Stimulated activated naive CD8-positive, alpha-beta T cell treated with anti-CD3 and anti-CD28 coated beads, Interleukin-15, amount 100 ng/mL, for 72 hours (primary cell): ENCODE measurements at regions not wholly inside any gene's neighbourhood (a gene's known extent, or its start where the extent isn't known, plus 50 kb on each side); places are given as distances from the start of the nearest gene placed in this dataset.
A peak's percentile ranks its signal among the peaks of the same experiment; 100 is the strongest.
"Not testable (repeated sequence)": the region's sequence is repeated elsewhere in the genome, so short reads cannot be mapped to it uniquely, and the experiment has no call there.

Experiments
- ATAC-seq: fragments of 150-1000 bp; cut with Tn5 transposase; 2 replicates; pipeline ENCODE4 v1.10.0; 2021; ENCODE audit warnings: mild to moderate bottlenecking, moderate library complexity
- DNase-seq, 2 donors: peaks; one replicate each; pipeline ENCODE4 v3.0.0; 2021 to 2022
- H3K27ac Mint-ChIP-seq, 2 donors: one replicate each; pipeline ENCODE4 v1.8.0; 2022; ENCODE audit warnings: mild to moderate bottlenecking in 2 of 2, mixed read lengths in 2 of 2, moderate library complexity in 2 of 2
- H3K27me3 Mint-ChIP-seq: one replicate; pipeline ENCODE4 v1.8.0; 2022; ENCODE audit warnings: mixed read lengths
- H3K4me1 Mint-ChIP-seq: one replicate; pipeline ENCODE4 v1.8.0; 2022; ENCODE audit warnings: mild to moderate bottlenecking, mixed read lengths
- H3K4me3 Mint-ChIP-seq, 2 donors: one replicate each; pipeline ENCODE4 v1.8.0; 2022; ENCODE audit warnings: mild to moderate bottlenecking in 2 of 2, mixed read lengths in 2 of 2, moderate library complexity in 1 of 2
- H3K9me3 Mint-ChIP-seq, 2 donors: one replicate each; pipeline ENCODE4 v1.8.0; 2022; ENCODE audit warnings: mixed read lengths in 2 of 2

DNA sequence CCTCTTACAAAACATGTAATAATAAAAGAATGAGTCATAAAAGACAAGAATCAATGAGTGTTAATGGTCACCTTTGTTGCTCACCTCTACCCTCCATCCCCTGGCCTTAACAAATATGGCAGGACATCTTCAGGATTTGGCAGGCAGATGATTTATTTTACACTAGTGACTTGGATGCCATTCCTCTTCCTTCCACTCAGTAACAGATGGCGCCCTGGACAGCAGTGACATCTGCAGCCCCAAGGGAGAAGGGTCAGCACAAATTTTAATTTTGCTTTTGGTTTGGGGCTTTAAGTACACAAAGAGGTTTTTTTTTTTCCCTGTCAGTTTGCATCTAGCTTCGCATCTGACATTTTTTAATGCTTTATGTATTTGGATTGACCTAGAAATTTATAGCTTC lies 188.9 kb downstream of the ZNF92 start:
- peak; percentile 56 for ATAC-seq
- not testable (repeated sequence) for DNase-seq

DNA sequence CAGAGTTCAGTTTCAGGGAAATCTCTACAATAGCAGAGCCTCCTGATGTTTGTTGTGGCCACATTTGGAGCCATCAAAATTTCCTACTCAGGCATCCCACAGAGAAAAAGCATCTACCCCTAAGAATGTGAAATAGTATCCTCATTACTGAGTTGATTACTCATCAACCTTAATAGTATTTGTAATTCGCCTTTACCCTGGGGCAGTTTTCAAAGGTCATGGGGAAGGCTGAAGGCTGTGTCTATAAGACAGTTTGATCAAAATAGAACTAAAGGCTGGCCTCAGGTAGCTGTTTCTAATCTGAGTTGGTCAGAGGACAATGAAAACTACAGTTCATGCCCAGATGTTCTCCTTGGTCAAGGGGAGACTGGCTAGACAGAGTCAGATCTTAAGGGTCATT lies 189.7 kb downstream of the ZNF92 start:
- H3K9me3 Mint-ChIP-seq, ATAC-seq, H3K4me1 Mint-ChIP-seq, H3K4me3 Mint-ChIP-seq, H3K27me3 Mint-ChIP-seq, H3K27ac Mint-ChIP-seq, DNase-seq: not testable (repeated sequence)

More for the DNA sequence above, 188.9 kb downstream of the ZNF92 start:
- not testable (repeated sequence) for H3K4me3 Mint-ChIP-seq, H3K27me3 Mint-ChIP-seq, H3K27ac Mint-ChIP-seq, H3K4me1 Mint-ChIP-seq, H3K9me3 Mint-ChIP-seq

DNA sequence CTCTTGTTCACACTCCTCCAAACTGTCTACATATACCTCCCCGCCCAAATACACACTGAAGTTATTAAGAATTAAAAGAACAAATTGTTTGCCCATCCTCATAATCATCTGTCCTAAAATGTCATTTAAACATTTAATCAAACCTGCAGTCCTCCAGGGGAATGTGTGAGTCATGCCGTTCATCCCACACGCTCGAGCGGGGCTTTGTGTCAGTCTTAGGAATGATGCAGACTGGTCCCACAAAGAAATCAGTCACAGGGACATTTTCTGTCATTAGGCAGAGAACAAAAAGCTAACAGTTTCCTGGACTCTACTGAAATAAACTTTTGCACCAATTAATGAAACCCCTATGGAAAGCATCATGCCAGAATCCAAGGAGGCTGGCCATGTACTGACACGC lies 194.6 kb downstream of the ZNF92 start:
- not testable (repeated sequence) for DNase-seq, H3K4me3 Mint-ChIP-seq, ATAC-seq, H3K27ac Mint-ChIP-seq, H3K4me1 Mint-ChIP-seq, H3K27me3 Mint-ChIP-seq, H3K9me3 Mint-ChIP-seq

DNA sequence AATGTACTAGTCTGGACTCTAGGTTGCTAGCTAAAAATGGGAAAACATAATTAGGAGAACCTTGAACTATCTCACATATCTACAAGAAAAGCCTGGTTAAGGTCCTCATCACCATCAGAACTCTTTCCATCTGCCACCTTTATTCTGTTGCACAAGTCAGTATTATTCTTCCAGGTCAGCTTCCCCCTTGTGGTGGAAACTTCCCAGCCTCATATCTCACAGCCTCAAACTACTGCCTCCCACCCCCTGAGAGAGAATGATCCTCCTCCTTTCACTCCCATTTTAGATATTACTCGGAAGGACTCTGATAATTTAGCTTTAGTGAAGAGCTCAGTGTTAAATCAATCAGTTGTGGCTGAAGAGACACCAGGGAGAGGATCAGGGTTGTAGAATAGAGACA lies 197.3 kb downstream of the ZNF92 start:
- not testable (repeated sequence) for H3K4me3 Mint-ChIP-seq, DNase-seq, ATAC-seq, H3K9me3 Mint-ChIP-seq, H3K27me3 Mint-ChIP-seq, H3K4me1 Mint-ChIP-seq, H3K27ac Mint-ChIP-seq

DNA sequence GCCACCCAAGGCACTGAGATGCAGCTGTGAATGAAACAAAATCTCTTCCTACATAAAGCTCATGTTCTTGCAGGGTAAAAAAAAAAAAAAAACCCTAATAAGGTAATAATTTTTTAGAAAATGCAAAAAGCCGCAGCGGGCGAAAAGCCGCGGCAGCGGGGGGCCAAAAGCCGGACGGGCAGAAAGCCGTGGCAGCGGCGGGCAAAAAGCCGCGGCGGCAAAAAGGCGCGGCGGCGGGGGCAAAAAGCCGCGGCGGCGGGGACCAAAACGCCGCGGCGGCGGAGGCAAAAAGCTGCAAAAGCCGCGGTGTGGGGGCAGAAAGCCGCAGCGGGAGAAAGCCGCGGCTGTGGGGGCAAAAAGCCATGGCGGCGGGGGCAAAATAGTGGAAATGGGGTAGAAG lies 198.9 kb downstream of the ZNF92 start:
- peak overlapping the region in 1 of 2 donors; percentile 29 for H3K4me3 Mint-ChIP-seq
- H3K9me3 Mint-ChIP-seq, H3K27me3 Mint-ChIP-seq, H3K27ac Mint-ChIP-seq, ATAC-seq, H3K4me1 Mint-ChIP-seq, DNase-seq: not testable (repeated sequence)

DNA sequence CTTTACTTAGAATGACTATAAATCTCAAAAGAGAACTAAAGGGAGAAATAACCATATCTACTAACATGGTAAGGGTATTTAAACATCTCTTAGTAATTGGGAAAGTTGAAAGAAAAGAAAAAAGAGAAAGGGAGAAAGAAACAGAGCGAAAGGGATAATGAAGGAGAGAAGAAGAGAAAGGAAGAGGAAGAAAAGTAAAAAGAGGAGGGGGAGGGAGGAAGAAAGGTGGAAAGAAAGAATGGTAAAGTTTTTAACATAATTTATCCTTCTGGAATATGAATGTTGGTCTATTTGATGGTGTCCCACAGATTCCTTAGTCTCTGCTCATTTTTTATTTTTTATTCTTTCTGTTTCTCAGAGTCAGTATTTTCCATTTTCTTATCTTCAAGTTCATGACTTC lies 202.7 kb downstream of the ZNF92 start:
- DNase-seq, H3K4me3 Mint-ChIP-seq, H3K9me3 Mint-ChIP-seq, H3K27ac Mint-ChIP-seq, ATAC-seq, H3K27me3 Mint-ChIP-seq, H3K4me1 Mint-ChIP-seq: not testable (repeated sequence)

DNA sequence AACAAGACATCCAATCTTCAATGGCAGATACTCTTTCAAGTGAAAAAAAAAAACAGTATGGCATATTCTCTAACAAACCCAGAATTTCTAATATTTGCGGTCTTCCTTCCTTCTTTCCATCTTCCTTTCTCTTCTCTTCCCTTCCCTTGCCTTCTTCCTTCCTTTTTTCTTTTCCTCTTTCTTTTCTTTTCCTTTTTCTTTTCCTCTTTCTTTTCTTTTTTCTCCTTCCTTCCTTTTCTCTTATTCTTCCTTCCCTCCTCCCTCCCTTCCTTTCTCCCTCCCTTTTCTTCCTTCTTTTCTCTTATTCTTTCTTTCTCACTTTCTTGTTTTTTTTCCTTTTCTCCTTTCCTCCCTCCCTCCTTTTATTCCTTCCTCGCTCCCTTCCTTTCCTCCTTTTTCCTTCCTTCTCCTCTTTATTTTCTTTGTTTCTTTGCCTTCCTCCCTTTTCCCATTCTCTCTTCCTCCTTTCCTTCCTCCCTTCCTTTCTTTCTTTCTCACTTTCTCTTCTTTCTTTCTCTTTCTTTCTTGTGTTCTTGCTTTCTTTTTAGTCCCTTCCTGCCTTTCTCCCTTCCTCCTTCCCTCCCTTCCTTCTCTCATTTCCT lies 209.0 kb downstream of the ZNF92 start:
- H3K4me1 Mint-ChIP-seq, H3K9me3 Mint-ChIP-seq, H3K4me3 Mint-ChIP-seq, H3K27ac Mint-ChIP-seq, H3K27me3 Mint-ChIP-seq, DNase-seq, ATAC-seq: not testable (repeated sequence)

DNA sequence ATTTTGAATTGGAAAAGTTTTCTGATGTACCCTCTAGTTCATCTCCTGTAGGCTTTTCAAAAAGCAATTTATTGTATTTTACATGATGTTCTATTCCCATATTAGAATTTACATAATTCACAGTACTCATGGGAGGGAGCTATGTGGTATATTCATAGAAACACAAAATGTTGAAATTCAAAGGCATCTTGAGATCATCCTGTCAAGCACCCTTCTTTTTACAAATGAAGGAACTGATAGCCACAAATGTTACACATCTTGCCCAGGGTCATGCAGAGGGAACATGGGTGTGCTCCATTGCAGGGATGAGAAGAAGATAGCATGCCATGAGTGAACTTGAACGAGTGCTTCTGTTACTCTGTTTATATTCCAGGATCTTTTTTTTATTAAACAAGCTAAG lies 228.8 kb downstream of the ZNF92 start:
- DNase-seq, H3K4me3 Mint-ChIP-seq, ATAC-seq, H3K27ac Mint-ChIP-seq, H3K9me3 Mint-ChIP-seq, H3K4me1 Mint-ChIP-seq: not testable (repeated sequence)
- H3K27me3 Mint-ChIP-seq = peaks cover 48% of the 10 kb centered on the region

DNA sequence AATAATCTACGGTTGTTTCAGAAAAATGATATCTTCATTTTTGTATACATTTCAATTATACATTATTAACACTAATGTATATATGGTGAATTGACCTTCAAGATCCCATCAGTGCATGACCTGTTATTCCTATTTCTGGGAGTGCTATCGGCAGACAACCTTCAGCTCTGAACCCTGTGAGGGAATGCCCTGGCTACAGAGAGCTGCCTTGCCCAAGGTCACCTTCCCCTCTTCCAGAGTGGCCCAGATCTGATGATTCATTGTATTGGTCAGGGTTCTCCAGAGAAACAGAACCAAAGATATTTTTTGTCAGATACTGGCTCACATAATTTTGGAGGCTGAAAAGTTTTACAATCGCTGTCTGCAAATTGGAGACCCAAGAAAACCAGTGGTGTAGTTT lies 235.5 kb downstream of the ZNF92 start:
- no peak overlapping the region for H3K27ac Mint-ChIP-seq
- no peaks in the 10 kb centered on the region for H3K4me1 Mint-ChIP-seq
- no peak for DNase-seq
- peaks cover 41% of the 10 kb centered on the region for H3K27me3 Mint-ChIP-seq
- H3K9me3 Mint-ChIP-seq = no peaks in the 10 kb centered on the region
- ATAC-seq = no peak
- no peak overlapping the region for H3K4me3 Mint-ChIP-seq

DNA sequence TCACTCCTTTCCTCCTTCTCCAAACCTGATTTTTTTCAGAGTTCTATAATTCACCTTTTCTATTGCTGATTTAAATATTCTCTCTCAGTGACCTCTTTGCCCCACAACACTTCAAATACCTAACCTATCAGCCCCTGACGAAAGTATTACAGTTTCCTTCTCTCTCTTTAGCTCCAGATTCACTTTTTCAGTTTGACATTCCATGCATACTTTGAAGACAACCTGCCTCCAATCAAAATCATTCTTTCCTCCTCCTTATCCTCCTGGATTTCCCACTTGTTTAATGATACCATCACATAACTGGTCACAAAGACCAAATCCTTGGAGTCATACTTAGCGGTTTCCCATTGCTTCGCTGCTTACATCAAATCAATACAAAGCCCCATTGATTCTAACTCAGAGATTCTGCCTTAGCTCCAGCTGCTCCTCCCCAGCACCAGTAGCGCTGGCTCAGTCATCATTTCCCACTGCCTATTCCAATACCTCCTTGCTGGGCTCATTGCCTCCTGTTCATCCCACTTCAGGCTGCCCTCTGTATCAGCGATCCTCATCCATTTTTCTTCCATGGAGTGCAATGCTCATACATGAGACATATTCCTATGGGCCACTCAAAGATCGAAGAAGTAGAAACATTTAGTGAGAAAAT lies 240.1 kb downstream of the ZNF92 start:
- not testable (repeated sequence) for DNase-seq, H3K4me1 Mint-ChIP-seq, H3K9me3 Mint-ChIP-seq, H3K4me3 Mint-ChIP-seq, ATAC-seq, H3K27ac Mint-ChIP-seq
- peaks cover 35% of the 10 kb centered on the region for H3K27me3 Mint-ChIP-seq

DNA sequence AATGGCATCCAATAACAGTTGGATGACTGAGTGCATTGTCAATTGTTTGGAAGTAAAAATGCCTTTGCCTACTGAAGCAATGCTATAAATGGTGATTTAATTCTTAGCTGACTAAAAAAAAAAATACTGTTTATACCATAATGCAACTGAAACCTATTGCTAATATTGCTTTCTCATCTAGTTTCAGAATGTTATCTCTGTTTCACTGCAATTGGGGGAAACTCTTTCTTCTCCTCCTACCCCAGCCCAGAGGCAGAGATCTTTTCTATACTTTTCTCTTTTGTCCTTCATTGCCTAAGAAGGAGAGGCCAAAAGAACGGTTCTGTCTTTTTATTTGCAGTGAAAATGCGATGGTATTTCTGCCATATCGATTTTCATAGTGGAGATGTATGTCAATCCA lies 242.5 kb downstream of the ZNF92 start:
- H3K4me3 Mint-ChIP-seq, H3K4me1 Mint-ChIP-seq, ATAC-seq, H3K9me3 Mint-ChIP-seq, DNase-seq, H3K27ac Mint-ChIP-seq: not testable (repeated sequence)
- peaks cover 34% of the 10 kb centered on the region for H3K27me3 Mint-ChIP-seq

DNA sequence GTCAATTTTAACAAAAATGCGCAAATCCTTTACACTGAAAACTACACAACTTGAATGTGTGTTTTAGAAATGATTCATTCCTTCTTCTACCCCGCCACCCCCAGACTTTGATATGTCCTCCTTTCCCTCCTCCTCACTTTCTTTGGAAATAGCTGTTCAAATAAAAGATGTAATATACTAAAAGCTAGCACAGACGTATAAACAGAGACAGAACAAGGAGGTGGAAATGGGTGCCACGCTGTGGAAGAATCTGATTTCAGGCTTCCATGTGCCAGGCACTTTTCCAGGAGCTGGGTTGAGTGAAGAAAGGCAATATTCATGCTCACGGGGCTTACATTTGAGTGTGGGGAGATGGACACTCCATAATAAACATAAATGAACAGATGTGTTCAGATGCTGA lies 246.6 kb downstream of the ZNF92 start:
- not testable (repeated sequence) for H3K4me1 Mint-ChIP-seq, H3K9me3 Mint-ChIP-seq, DNase-seq, H3K4me3 Mint-ChIP-seq, ATAC-seq, H3K27ac Mint-ChIP-seq
- peaks cover 21% of the 10 kb centered on the region for H3K27me3 Mint-ChIP-seq

DNA sequence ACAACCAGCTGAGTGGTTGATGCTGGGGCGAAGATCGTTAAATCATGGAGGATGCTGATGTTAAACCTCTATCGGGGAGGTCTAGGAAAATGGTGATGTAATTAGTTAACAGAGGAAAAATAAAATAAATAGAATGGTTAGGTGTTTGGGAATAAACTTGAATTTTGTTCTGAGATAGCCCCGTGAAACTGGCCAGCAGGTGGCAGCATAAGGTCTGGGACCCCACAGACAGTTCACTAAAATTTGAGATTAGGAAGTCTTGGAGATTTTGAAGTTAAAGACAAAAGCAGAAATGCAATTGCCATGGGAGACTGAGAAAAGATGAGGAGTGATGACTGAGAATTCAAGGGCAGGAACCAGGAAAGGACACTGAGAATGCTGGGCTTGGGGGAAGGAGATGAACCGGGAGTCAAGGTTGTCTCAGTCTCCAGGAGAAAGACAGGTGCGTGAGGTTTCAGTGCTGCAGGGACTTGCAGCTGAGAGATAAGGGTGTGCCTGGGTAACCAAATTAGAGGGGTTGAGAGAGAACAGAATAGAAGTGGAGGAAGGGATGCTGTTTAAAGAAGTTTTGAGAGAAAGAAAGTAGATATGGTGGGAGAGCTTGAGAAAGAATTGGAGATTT lies 248.0 kb downstream of the ZNF92 start:
- DNase-seq = peak; percentile 15 to 17
- not testable (repeated sequence) for ATAC-seq, H3K4me1 Mint-ChIP-seq, H3K4me3 Mint-ChIP-seq, H3K27ac Mint-ChIP-seq, H3K9me3 Mint-ChIP-seq
- H3K27me3 Mint-ChIP-seq = peaks cover 24% of the 10 kb centered on the region

DNA sequence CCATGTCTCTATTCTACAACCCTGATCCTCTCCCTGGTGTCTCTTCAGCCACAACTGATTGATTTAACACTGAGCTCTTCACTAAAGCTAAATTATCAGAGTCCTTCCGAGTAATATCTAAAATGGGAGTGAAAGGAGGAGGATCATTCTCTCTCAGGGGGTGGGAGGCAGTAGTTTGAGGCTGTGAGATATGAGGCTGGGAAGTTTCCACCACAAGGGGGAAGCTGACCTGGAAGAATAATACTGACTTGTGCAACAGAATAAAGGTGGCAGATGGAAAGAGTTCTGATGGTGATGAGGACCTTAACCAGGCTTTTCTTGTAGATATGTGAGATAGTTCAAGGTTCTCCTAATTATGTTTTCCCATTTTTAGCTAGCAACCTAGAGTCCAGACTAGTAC lies 241.6 kb upstream of the VKORC1L1 start:
- H3K4me1 Mint-ChIP-seq, H3K27me3 Mint-ChIP-seq, DNase-seq, H3K4me3 Mint-ChIP-seq, H3K27ac Mint-ChIP-seq, ATAC-seq, H3K9me3 Mint-ChIP-seq: not testable (repeated sequence)

DNA sequence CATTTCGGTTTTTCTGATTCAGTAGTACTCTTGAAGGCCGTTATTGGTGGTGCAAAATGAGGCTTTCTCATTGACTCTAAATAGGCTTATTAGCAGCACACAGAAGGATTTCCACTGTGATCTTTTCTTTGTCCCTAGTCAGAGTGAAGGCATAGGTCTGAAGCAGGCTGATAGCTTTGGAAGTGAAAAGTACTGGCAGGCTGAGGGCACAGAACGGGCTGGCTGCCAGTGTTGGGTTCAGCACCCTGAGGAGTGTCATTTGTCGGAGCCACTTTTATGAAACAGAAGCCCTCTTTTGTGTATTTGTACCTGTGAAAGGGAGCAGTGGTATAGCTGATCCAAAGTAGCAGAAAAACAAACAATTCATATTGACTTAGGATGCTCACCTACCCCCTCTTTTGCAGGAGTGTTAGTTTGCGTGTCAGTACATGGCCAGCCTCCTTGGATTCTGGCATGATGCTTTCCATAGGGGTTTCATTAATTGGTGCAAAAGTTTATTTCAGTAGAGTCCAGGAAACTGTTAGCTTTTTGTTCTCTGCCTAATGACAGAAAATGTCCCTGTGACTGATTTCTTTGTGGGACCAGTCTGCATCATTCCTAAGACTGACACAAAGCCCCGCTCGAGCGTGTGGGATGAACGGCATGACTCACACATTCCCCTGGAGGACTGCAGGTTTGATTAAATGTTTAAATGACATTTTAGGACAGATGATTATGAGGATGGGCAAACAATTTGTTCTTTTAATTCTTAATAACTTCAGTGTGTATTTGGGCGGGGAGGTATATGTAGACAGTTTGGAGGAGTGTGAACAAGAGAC lies 239.1 kb upstream of the VKORC1L1 start:
- ATAC-seq, DNase-seq, H3K4me1 Mint-ChIP-seq, H3K27ac Mint-ChIP-seq, H3K4me3 Mint-ChIP-seq, H3K27me3 Mint-ChIP-seq, H3K9me3 Mint-ChIP-seq: not testable (repeated sequence)

DNA sequence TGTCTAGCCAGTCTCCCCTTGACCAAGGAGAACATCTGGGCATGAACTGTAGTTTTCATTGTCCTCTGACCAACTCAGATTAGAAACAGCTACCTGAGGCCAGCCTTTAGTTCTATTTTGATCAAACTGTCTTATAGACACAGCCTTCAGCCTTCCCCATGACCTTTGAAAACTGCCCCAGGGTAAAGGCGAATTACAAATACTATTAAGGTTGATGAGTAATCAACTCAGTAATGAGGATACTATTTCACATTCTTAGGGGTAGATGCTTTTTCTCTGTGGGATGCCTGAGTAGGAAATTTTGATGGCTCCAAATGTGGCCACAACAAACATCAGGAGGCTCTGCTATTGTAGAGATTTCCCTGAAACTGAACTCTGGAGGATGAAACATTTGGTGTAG lies 234.0 kb upstream of the VKORC1L1 start:
- not testable (repeated sequence) for H3K4me3 Mint-ChIP-seq, H3K9me3 Mint-ChIP-seq, H3K27me3 Mint-ChIP-seq, DNase-seq, ATAC-seq, H3K4me1 Mint-ChIP-seq, H3K27ac Mint-ChIP-seq
